K562 (cell line): ENCODE measurements at regions not wholly inside any gene's neighbourhood (a gene's known extent, or its start where the extent isn't known, plus 50 kb on each side); places are given as distances from the start of the nearest gene placed in this dataset.

Source experiments
- ATF7 ChIP-seq: fragments of 450-650 bp; IDR thresholded peaks from 2 replicates; pipeline ENCODE4 v1.7.1; 2014; ENCODE audit warnings: mild to moderate bottlenecking, moderate library complexity
- BRD9 ChIP-seq: fragments of 450-650 bp; IDR thresholded peaks from 2 replicates; pipeline ENCODE4 v1.6.1; 2018; ENCODE audit warnings: low read depth; ENCODE audit not compliant: partially characterized antibody
- C11orf30 ChIP-seq: fragments of 450-650 bp; IDR thresholded peaks from 2 replicates; pipeline ENCODE4 v1.6.1; 2016; ENCODE audit warnings: low read depth, mild to moderate bottlenecking
- CBFB ChIP-seq: sonication (generic); formaldehyde crosslinking; IDR thresholded peaks from 2 replicates; pipeline ENCODE4 v1.4.0; 2020; ENCODE audit warnings: mild to moderate bottlenecking, missing genetic modification reagents
- CXXC5 ChIP-seq: fragments of 250-450 bp; sonication (Bioruptor Pico); IDR thresholded peaks from 2 replicates; pipeline ENCODE4 v1.8.0; 2022; ENCODE audit warnings: inconsistent platforms, mild to moderate bottlenecking, moderate library complexity
- EHMT2 ChIP-seq: fragments of 450-650 bp; IDR thresholded peaks from 2 replicates; pipeline ENCODE4 v1.6.1; 2018; ENCODE audit warnings: antibody characterized with exemption
- ELF2 ChIP-seq: fragments of 250-450 bp; sonication (Bioruptor Pico); IDR thresholded peaks from 2 replicates; pipeline ENCODE4 v1.5.0; 2021; ENCODE audit warnings: mild to moderate bottlenecking
- ETV1 ChIP-seq: fragments of 450-650 bp; conservative IDR thresholded peaks from 2 replicates; pipeline ENCODE4 v1.6.1; 2016; ENCODE audit warnings: missing genetic modification characterization, control low read depth, low read depth, missing compliant biosample characterization
- FOSL1 ChIP-seq: fragments of 200-800 bp; sonication (Bioruptor generic); conservative IDR thresholded peaks from 2 replicates; pipeline ENCODE4 v1.6.1; 2016; ENCODE audit warnings: missing genetic modification characterization, missing compliant biosample characterization
- MCM7 ChIP-seq, 2 experiments: fragments of 450-650 bp; IDR thresholded peaks; 2 replicates each; pipeline ENCODE4 v1.6.1; 2016 to 2018
- NFIC ChIP-seq: fragments of 450-650 bp; IDR thresholded peaks from 2 replicates; pipeline ENCODE4 v1.6.1; 2017; ENCODE audit warnings: mild to moderate bottlenecking, inconsistent platforms
- NFRKB ChIP-seq: fragments of 450-650 bp; IDR thresholded peaks from 2 replicates; pipeline ENCODE4 v1.6.1; 2016; ENCODE audit warnings: low read depth
- NFXL1 ChIP-seq: fragments of 450-650 bp; formaldehyde crosslinking; IDR thresholded peaks from 2 replicates; pipeline ENCODE4 v1.4.0; 2021; ENCODE audit warnings: mild to moderate bottlenecking
- SETDB1 ChIP-seq: IDR thresholded peaks from one replicate; pipeline ENCODE4 v1.6.1; 2012; ENCODE audit warnings: low read length, control low read depth, inconsistent platforms
- SOX6 ChIP-seq: fragments of 450-650 bp; IDR thresholded peaks from 2 replicates; pipeline ENCODE4 v1.6.1; 2014; ENCODE audit warnings: mild to moderate bottlenecking
- TAF15 ChIP-seq: fragments of 200-400 bp; formaldehyde crosslinking; IDR thresholded peaks from 2 replicates; pipeline ENCODE4 v1.6.1; 2017; ENCODE audit warnings: mild to moderate bottlenecking, low read depth, low read length, moderate library complexity
- TEAD2 ChIP-seq: fragments of 450-650 bp; IDR thresholded peaks from 2 replicates; pipeline ENCODE4 v1.6.1; 2016; ENCODE audit warnings: missing genetic modification characterization, control low read depth, missing compliant biosample characterization
- ZNF24 ChIP-seq: fragments of 450-650 bp; IDR thresholded peaks from 2 replicates; pipeline ENCODE4 v1.6.1; 2016
- TF ChIP-seq, protein P1 (sequence below): fragments of 450-650 bp; formaldehyde crosslinking; IDR thresholded peaks from 2 replicates; pipeline ENCODE4 v1.4.0; 2020; ENCODE audit warnings: mild to moderate bottlenecking, moderate library complexity
- TF ChIP-seq, protein P2 (sequence below): fragments of 250-450 bp; sonication (Bioruptor Pico); IDR thresholded peaks from 2 replicates; pipeline ENCODE4 v1.5.0; 2020; ENCODE audit warnings: mild to moderate bottlenecking, borderline replicate concordance
- TF ChIP-seq, protein P3 (sequence below): IDR thresholded peaks from 2 replicates; pipeline ENCODE4 v1.6.1; 2011; ENCODE audit not compliant: insufficient read length; ENCODE audit errors: extremely low read depth
- TF ChIP-seq, protein P4 (sequence below): fragments of 250-450 bp; sonication (Bioruptor Pico); IDR thresholded peaks from 2 replicates; pipeline ENCODE4 v1.4.0; 2020; ENCODE audit warnings: mild to moderate bottlenecking
- TF ChIP-seq, protein P5 (sequence below): fragments of 250-450 bp; sonication (Bioruptor Pico); IDR thresholded peaks from 2 replicates; pipeline ENCODE4 v1.8.0; 2022; ENCODE audit warnings: moderate library complexity, mild to moderate bottlenecking, inconsistent platforms
- TF ChIP-seq, protein P6 (sequence below): fragments of 450-650 bp; formaldehyde crosslinking; IDR thresholded peaks from 2 replicates; pipeline ENCODE4 v1.4.0; 2022; ENCODE audit warnings: missing genetic modification characterization

DNA sequence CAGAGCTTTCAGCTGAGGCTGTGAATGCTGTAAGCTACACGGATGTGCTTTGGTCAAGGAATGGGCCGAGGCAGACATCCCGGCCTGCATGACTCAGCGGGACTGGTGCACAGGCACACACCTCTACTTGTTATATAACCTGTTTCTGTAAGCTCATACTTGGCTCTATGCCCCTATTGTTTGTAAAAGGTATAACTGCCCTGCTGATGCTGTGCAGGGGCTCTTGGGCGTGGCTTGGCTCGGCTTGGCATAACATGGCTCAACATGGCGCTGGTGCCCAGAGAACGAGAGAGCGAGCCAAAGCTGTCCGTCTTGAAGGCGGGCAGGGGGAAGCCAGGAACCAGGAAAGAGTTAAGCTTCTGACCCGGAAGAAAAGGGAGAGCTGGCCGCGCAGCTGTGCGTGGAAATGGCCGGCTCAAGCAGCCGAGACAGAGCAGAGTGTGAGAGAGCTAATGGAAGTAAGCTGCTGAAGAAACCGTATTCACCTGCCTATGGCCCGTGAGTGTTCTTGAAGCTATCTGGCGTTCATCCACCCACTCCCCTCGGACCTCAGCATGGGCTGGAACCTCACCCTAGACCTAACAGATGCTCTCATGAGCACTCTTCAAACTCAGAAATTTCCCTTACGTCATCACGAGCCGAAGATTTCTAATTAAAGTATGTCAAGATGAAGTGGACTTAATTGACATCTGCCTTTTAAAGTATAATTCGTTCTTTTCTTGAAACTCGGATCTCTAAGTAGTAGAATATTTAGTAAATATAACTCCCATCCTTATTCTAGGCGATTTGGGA, 286.3 kb upstream of the AGA start (continued):
- no peak for TF ChIP-seq NFIC
- no peak for TF ChIP-seq BRD9
- no peak for TF ChIP-seq SOX6
- no peak for TF ChIP-seq MCM7 (IDR thresholded peaks at IDR 0.05)
- TF ChIP-seq FOSL1 (tag) = 0 out of 2 replicates have a peak, but pooled peaks have one; percentile 30
- no peak for TF ChIP-seq NFRKB
- TF ChIP-seq ZNF24 = no peak
- TF ChIP-seq TAF15 = no peak
- TF ChIP-seq, protein P1, sequence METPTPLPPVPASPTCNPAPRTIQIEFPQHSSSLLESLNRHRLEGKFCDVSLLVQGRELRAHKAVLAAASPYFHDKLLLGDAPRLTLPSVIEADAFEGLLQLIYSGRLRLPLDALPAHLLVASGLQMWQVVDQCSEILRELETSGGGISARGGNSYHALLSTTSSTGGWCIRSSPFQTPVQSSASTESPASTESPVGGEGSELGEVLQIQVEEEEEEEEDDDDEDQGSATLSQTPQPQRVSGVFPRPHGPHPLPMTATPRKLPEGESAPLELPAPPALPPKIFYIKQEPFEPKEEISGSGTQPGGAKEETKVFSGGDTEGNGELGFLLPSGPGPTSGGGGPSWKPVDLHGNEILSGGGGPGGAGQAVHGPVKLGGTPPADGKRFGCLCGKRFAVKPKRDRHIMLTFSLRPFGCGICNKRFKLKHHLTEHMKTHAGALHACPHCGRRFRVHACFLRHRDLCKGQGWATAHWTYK (CRISPR knock-in tag) = no peak
- TF ChIP-seq, protein P2, sequence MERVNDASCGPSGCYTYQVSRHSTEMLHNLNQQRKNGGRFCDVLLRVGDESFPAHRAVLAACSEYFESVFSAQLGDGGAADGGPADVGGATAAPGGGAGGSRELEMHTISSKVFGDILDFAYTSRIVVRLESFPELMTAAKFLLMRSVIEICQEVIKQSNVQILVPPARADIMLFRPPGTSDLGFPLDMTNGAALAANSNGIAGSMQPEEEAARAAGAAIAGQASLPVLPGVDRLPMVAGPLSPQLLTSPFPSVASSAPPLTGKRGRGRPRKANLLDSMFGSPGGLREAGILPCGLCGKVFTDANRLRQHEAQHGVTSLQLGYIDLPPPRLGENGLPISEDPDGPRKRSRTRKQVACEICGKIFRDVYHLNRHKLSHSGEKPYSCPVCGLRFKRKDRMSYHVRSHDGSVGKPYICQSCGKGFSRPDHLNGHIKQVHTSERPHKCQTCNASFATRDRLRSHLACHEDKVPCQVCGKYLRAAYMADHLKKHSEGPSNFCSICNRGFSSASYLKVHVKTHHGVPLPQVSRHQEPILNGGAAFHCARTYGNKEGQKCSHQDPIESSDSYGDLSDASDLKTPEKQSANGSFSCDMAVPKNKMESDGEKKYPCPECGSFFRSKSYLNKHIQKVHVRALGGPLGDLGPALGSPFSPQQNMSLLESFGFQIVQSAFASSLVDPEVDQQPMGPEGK = no peak
- no peak for TF ChIP-seq TEAD2
- TF ChIP-seq, protein P3, sequence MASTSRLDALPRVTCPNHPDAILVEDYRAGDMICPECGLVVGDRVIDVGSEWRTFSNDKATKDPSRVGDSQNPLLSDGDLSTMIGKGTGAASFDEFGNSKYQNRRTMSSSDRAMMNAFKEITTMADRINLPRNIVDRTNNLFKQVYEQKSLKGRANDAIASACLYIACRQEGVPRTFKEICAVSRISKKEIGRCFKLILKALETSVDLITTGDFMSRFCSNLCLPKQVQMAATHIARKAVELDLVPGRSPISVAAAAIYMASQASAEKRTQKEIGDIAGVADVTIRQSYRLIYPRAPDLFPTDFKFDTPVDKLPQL = no peak
- TF ChIP-seq CXXC5 (CRISPR knock-in tag) = peak; percentile 54
- TF ChIP-seq EHMT2 = peak; percentile 65; the same call in 1 of the 2 replicates
- no peak for TF ChIP-seq SETDB1
- TF ChIP-seq ATF7 = no peak
- TF ChIP-seq ETV1 (tag) = peak; percentile 33; the same call in 1 of the 2 replicates
- TF ChIP-seq, protein P4, sequence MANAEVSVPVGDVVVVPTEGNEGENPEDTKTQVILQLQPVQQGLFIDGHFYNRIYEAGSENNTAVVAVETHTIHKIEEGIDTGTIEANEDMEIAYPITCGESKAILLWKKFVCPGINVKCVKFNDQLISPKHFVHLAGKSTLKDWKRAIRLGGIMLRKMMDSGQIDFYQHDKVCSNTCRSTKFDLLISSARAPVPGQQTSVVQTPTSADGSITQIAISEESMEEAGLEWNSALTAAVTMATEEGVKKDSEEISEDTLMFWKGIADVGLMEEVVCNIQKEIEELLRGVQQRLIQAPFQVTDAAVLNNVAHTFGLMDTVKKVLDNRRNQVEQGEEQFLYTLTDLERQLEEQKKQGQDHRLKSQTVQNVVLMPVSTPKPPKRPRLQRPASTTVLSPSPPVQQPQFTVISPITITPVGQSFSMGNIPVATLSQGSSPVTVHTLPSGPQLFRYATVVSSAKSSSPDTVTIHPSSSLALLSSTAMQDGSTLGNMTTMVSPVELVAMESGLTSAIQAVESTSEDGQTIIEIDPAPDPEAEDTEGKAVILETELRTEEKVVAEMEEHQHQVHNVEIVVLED (CRISPR knock-in tag) = no peak
- TF ChIP-seq, protein P5, sequence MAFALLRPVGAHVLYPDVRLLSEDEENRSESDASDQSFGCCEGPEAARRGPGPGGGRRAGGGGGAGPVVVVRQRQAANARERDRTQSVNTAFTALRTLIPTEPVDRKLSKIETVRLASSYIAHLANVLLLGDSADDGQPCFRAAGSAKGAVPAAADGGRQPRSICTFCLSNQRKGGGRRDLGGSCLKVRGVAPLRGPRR = no peak
- no peak for TF ChIP-seq NFXL1 (CRISPR knock-in tag)
- no peak for TF ChIP-seq ELF2 (CRISPR knock-in tag)
- TF ChIP-seq, protein P6, sequence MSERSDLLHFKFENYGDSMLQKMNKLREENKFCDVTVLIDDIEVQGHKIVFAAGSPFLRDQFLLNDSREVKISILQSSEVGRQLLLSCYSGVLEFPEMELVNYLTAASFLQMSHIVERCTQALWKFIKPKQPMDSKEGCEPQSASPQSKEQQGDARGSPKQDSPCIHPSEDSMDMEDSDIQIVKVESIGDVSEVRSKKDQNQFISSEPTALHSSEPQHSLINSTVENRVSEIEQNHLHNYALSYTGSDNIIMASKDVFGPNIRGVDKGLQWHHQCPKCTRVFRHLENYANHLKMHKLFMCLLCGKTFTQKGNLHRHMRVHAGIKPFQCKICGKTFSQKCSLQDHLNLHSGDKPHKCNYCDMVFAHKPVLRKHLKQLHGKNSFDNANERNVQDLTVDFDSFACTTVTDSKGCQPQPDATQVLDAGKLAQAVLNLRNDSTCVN (CRISPR knock-in tag) = no peak
- no peak for TF ChIP-seq CBFB
- TF ChIP-seq C11orf30 = peak; percentile 23; the same call in 1 of the 2 replicates
